ENCODE measurements at regions not wholly inside any gene's neighbourhood (a gene's known extent, or its start where the extent isn't known, plus 50 kb on each side); places are given as distances from the start of the nearest gene placed in this dataset.

- TF ChIP-seq USF1 (IDR thresholded peaks at IDR 0.05), result no peak
- TF ChIP-seq, protein P1, sequence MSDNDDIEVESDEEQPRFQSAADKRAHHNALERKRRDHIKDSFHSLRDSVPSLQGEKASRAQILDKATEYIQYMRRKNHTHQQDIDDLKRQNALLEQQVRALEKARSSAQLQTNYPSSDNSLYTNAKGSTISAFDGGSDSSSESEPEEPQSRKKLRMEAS (IDR thresholded peaks at IDR 0.05), result no peak
- TF ChIP-seq CEBPB (IDR thresholded peaks at IDR 0.05), result no peak
- TF ChIP-seq NFIC (IDR thresholded peaks at IDR 0.05), result no peak
- TF ChIP-seq ZBTB7A (IDR thresholded peaks at IDR 0.05; ENCODE audit: low read depth), result no peak
- TF ChIP-seq, protein P2, sequence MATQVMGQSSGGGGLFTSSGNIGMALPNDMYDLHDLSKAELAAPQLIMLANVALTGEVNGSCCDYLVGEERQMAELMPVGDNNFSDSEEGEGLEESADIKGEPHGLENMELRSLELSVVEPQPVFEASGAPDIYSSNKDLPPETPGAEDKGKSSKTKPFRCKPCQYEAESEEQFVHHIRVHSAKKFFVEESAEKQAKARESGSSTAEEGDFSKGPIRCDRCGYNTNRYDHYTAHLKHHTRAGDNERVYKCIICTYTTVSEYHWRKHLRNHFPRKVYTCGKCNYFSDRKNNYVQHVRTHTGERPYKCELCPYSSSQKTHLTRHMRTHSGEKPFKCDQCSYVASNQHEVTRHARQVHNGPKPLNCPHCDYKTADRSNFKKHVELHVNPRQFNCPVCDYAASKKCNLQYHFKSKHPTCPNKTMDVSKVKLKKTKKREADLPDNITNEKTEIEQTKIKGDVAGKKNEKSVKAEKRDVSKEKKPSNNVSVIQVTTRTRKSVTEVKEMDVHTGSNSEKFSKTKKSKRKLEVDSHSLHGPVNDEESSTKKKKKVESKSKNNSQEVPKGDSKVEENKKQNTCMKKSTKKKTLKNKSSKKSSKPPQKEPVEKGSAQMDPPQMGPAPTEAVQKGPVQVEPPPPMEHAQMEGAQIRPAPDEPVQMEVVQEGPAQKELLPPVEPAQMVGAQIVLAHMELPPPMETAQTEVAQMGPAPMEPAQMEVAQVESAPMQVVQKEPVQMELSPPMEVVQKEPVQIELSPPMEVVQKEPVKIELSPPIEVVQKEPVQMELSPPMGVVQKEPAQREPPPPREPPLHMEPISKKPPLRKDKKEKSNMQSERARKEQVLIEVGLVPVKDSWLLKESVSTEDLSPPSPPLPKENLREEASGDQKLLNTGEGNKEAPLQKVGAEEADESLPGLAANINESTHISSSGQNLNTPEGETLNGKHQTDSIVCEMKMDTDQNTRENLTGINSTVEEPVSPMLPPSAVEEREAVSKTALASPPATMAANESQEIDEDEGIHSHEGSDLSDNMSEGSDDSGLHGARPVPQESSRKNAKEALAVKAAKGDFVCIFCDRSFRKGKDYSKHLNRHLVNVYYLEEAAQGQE (IDR thresholded peaks at IDR 0.05; ENCODE audit: low read depth), result no peak
- TF ChIP-seq FOXM1 (IDR thresholded peaks at IDR 0.05; ENCODE audit: borderline replicate concordance, low read depth), result no peak
- TF ChIP-seq TCF12 (IDR thresholded peaks at IDR 0.05; ENCODE audit: low read depth), result no peak
- TF ChIP-seq TEAD4 (IDR thresholded peaks at IDR 0.05), result no peak
- TF ChIP-seq YY1 (IDR thresholded peaks at IDR 0.05; ENCODE audit: low read depth), result no peak
Measured at GRCh38 chr14:97948841-97949240, 1151.7 kb downstream of the VRK1 start.

DNA sequence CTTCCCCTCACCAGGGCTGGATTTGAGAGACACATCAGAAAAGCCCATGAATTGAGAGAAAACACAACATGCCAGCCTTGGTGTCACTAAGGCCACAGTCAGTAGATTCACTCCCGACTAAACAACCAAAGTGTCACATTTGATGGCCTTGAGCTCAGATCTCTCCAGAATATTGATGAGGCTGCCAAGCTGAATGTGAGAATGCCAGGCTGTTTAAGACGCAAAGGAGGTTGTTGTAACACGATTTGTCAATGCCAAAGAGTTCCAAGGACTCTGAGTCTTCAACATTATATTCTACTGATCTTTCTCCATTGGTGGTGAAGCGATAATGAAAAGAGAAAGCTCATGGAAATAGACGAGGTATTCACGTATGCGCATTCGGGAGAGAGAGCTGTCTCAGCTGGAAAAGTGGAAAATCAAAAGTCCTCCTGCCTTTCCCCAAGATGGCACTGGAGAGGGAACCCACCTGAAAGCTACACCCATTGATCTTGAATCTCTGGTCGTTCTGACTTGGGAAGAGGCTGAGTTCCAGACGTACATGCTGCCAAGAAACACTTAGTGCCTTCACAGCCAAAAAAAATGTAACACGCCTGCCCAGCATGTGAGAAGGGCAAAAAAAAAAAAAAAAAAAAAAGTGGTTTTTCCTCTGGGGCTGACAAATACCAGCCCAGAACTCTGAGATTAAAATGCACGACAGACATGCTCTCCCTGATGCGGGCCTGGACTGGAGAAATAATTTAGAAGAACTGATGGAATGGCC lies 1159.6 kb downstream of the VRK1 start:
- TF ChIP-seq RAD21 (IDR thresholded peaks at IDR 0.05; ENCODE audit: low read depth) (no peak), FOXM1 (IDR thresholded peaks at IDR 0.05; ENCODE audit: borderline replicate concordance, low read depth) (no peak), EP300 (IDR thresholded peaks at IDR 0.05; ENCODE audit: borderline replicate concordance) (no peak), ZBTB7A (IDR thresholded peaks at IDR 0.05; ENCODE audit: low read depth) (no peak), TAF1 (IDR thresholded peaks at IDR 0.05; ENCODE audit: low read depth) (no peak), NFIC (IDR thresholded peaks at IDR 0.05) (no peak), CEBPB (IDR thresholded peaks at IDR 0.05) (no peak), EGR1 (IDR thresholded peaks at IDR 0.05) (no peak), TEAD4 (IDR thresholded peaks at IDR 0.05) (no peak), USF1 (IDR thresholded peaks at IDR 0.05) (no peak), YY1 (IDR thresholded peaks at IDR 0.05; ENCODE audit: low read depth) (no peak), CREB1 (IDR thresholded peaks at IDR 0.05; ENCODE audit: low read depth) (no peak)
- TF ChIP-seq, protein P1 (IDR thresholded peaks at IDR 0.05), result no peak
- TF ChIP-seq, protein P2 (IDR thresholded peaks at IDR 0.05; ENCODE audit: low read depth), result no peak

GRCh38 chr14:97959251-97959650 lies 1162.1 kb downstream of the VRK1 start:
- TF ChIP-seq FOXM1 (IDR thresholded peaks at IDR 0.05; ENCODE audit: borderline replicate concordance, low read depth) (no peak), TAF1 (IDR thresholded peaks at IDR 0.05; ENCODE audit: low read depth) (no peak), CEBPB (IDR thresholded peaks at IDR 0.05) (no peak), CREB1 (IDR thresholded peaks at IDR 0.05; ENCODE audit: low read depth) (no peak), TCF12 (IDR thresholded peaks at IDR 0.05; ENCODE audit: low read depth) (no peak), TEAD4 (IDR thresholded peaks at IDR 0.05) (no peak), EP300 (IDR thresholded peaks at IDR 0.05; ENCODE audit: borderline replicate concordance) (no peak), YY1 (IDR thresholded peaks at IDR 0.05; ENCODE audit: low read depth) (no peak), EGR1 (IDR thresholded peaks at IDR 0.05) (no peak), NFIC (IDR thresholded peaks at IDR 0.05) (no peak), USF1 (IDR thresholded peaks at IDR 0.05) (no peak), ZBTB7A (IDR thresholded peaks at IDR 0.05; ENCODE audit: low read depth) (no peak), RAD21 (IDR thresholded peaks at IDR 0.05; ENCODE audit: low read depth) (no peak)
- TF ChIP-seq, protein P2 (IDR thresholded peaks at IDR 0.05; ENCODE audit: low read depth), result no peak
- TF ChIP-seq, protein P1 (IDR thresholded peaks at IDR 0.05), result no peak
